IMR-90 (cell line): ENCODE measurements at regions not wholly inside any gene's neighbourhood (a gene's known extent, or its start where the extent isn't known, plus 50 kb on each side); places are given as distances from the start of the nearest gene placed in this dataset.

Experiments
- ATAC-seq: fragments of 200-7000 bp; cut with Tn5 transposase; 2 replicates; pipeline ENCODE4 v1.9.1; 2020; ENCODE audit warnings: low read depth, mild to moderate bottlenecking, moderate library complexity
- BruUV-seq: library from RNA; stranded (reverse); fragments of 400-500 nt; replicated peaks from 2 replicates; lab custom pipeline; 2021; lab: Mats Ljungman, UMichigan
- CTCF ChIA-PET: fragments of 300-600 bp; formaldehyde crosslinking; extraction: SDS; loops from one replicate; lab custom pipeline; 2021; ENCODE audit warnings: antibody characterized with exemption; lab: Yijun Ruan, JAX
- POLR2A ChIA-PET: fragments of 300-600 bp; sonication (Branson Sonifier 250); formaldehyde crosslinking; loops from one replicate; lab custom pipeline; 2022; ENCODE audit warnings: antibody characterized with exemption; ENCODE audit not compliant: unreplicated experiment; lab: Charles Lee
- DNase-seq: peaks from one replicate; pipeline ENCODE4 v3.0.0; 2013
- H2AFZ ChIP-seq: replicated peaks from 2 replicates; pipeline ENCODE3; 2013; ENCODE audit warnings: low read length, mild to moderate bottlenecking; ENCODE audit not compliant: poor library complexity
- H2AK5ac ChIP-seq: 2 replicates; pipeline ENCODE4 v1.6.1; 2013; ENCODE audit warnings: low read depth, low read length, inconsistent platforms
- H2AK9ac ChIP-seq: replicated peaks from 2 replicates; pipeline ENCODE3; 2013; ENCODE audit warnings: mild to moderate bottlenecking, low read depth, low read length, moderate library complexity; ENCODE audit not compliant: poor library complexity
- H2BK120ac ChIP-seq: 2 replicates; pipeline ENCODE4 v1.6.1; 2013; ENCODE audit warnings: low read depth, low read length, inconsistent platforms
- H2BK15ac ChIP-seq: 3 replicates; pipeline ENCODE4 v1.6.1; 2013; ENCODE audit warnings: low read depth, low read length, inconsistent platforms
- H2BK20ac ChIP-seq: 2 replicates; pipeline ENCODE4 v1.6.1; 2013; ENCODE audit warnings: low read depth, mild to moderate bottlenecking, inconsistent platforms, low read length, moderate library complexity
- H2BK5ac ChIP-seq: 2 replicates; pipeline ENCODE4 v1.6.1; 2013; ENCODE audit warnings: mild to moderate bottlenecking, low read depth, low read length, inconsistent platforms; ENCODE audit not compliant: poor library complexity, severe bottlenecking
- H3K14ac ChIP-seq: replicated peaks from 2 replicates; pipeline ENCODE4 v1.6.1; 2013; ENCODE audit warnings: low read depth, low read length, inconsistent platforms
- H3K18ac ChIP-seq: 2 replicates; pipeline ENCODE4 v1.6.1; 2013; ENCODE audit warnings: low read depth, low read length, control low read depth
- H3K23ac ChIP-seq: 2 replicates; pipeline ENCODE4 v1.6.1; 2013; ENCODE audit warnings: low read depth, low read length, inconsistent platforms
- H3K27ac ChIP-seq: 2 replicates; pipeline ENCODE4 v1.5.1; 2013; ENCODE audit warnings: mild to moderate bottlenecking, control low read depth, low read length; ENCODE audit not compliant: insufficient read depth
- H3K27me3 ChIP-seq: 2 replicates; pipeline ENCODE4 v1.6.1; 2013; ENCODE audit warnings: low read length; ENCODE audit not compliant: control insufficient read depth, insufficient read depth
- H3K36me3 ChIP-seq: 2 replicates; pipeline ENCODE4 v1.6.1; 2013; ENCODE audit warnings: low read length, mixed read lengths; ENCODE audit not compliant: control insufficient read depth, insufficient read depth
- H3K4ac ChIP-seq: 2 replicates; pipeline ENCODE4 v1.6.1; 2013; ENCODE audit warnings: low read depth, low read length, inconsistent platforms
- H3K4me1 ChIP-seq: 2 replicates; pipeline ENCODE4 v1.6.1; 2013; ENCODE audit warnings: low read length, mixed read lengths; ENCODE audit not compliant: control insufficient read depth, insufficient read depth
- H3K4me2 ChIP-seq: 2 replicates; pipeline ENCODE4 v1.6.1; 2013; ENCODE audit warnings: low read depth, mild to moderate bottlenecking, control low read depth, low read length, moderate library complexity
- H3K4me3 ChIP-seq: 2 replicates; pipeline ENCODE4 v1.5.1; 2013; ENCODE audit warnings: low read depth, mild to moderate bottlenecking, control low read depth, low read length, moderate library complexity; ENCODE audit not compliant: insufficient read depth
- H3K56ac ChIP-seq: 2 replicates; pipeline ENCODE4 v1.6.1; 2013; ENCODE audit warnings: low read length, inconsistent platforms; ENCODE audit not compliant: insufficient read depth; ENCODE audit errors: extremely low read depth
- H3K79me1 ChIP-seq, 2 experiments: 2 replicates each; pipeline ENCODE4 v1.6.1; 2013; ENCODE audit warnings: low read length in 2 of 2, inconsistent platforms in 1 of 2, low read depth in 1 of 2
- H3K9ac ChIP-seq: 2 replicates; pipeline ENCODE4 v1.6.1; 2013; ENCODE audit warnings: low read depth, low read length, control low read depth
- H3K9me1 ChIP-seq: 2 replicates; pipeline ENCODE4 v1.6.1; 2013; ENCODE audit warnings: low read length, inconsistent platforms; ENCODE audit not compliant: insufficient read depth
- H3K9me3 ChIP-seq: 2 replicates; pipeline ENCODE4 v1.6.1; 2013; ENCODE audit warnings: low read length; ENCODE audit not compliant: control insufficient read depth, insufficient read depth
- H4K20me1 ChIP-seq: 2 replicates; pipeline ENCODE4 v1.6.1; 2013; ENCODE audit warnings: low read length, inconsistent platforms; ENCODE audit not compliant: insufficient read depth
- H4K5ac ChIP-seq: 2 replicates; pipeline ENCODE4 v1.6.1; 2013; ENCODE audit warnings: mild to moderate bottlenecking, low read depth, low read length, control low read depth
- H4K8ac ChIP-seq, 2 experiments: 2 replicates each; pipeline ENCODE4 v1.6.1; 2013; ENCODE audit warnings: low read depth in 2 of 2, low read length in 2 of 2, control low read depth in 1 of 2, inconsistent platforms in 1 of 2
- H4K91ac ChIP-seq: 2 replicates; pipeline ENCODE4 v1.6.1; 2013; ENCODE audit warnings: low read depth, low read length, inconsistent platforms; ENCODE audit not compliant: insufficient read depth
- BHLHE40 ChIP-seq: fragments of 150-350 bp; IDR thresholded peaks from 2 replicates; pipeline ENCODE4 v1.6.1; 2016; ENCODE audit warnings: mild to moderate bottlenecking, low read depth, low read length
- CEBPB ChIP-seq: IDR thresholded peaks from 2 replicates; pipeline ENCODE4 v1.6.1; 2012; ENCODE audit warnings: low read depth, low read length, improper control_type of control experiment
- CHD1 ChIP-seq: IDR thresholded peaks from 2 replicates; pipeline ENCODE4 v1.6.1; 2012; ENCODE audit warnings: low read depth, low read length, improper control_type of control experiment
- ELK1 ChIP-seq: fragments of 150-350 bp; IDR thresholded peaks from 2 replicates; pipeline ENCODE4 v1.6.1; 2016; ENCODE audit warnings: low read depth, mild to moderate bottlenecking, low read length, moderate library complexity, borderline replicate concordance
- FOS ChIP-seq: fragments of 150-350 bp; IDR thresholded peaks from 2 replicates; pipeline ENCODE4 v1.6.1; 2016; ENCODE audit warnings: low read depth, low read length
- MAFK ChIP-seq: IDR thresholded peaks from 2 replicates; pipeline ENCODE4 v1.6.1; 2012; ENCODE audit warnings: low read depth, low read length, improper control_type of control experiment
- MAZ ChIP-seq: IDR thresholded peaks from 2 replicates; pipeline ENCODE4 v1.6.1; 2012; ENCODE audit warnings: low read depth, mild to moderate bottlenecking, low read length, improper control_type of control experiment, moderate library complexity, borderline replicate concordance
- MXI1 ChIP-seq: IDR thresholded peaks from 2 replicates; pipeline ENCODE4 v1.6.1; 2012; ENCODE audit warnings: low read depth, mild to moderate bottlenecking, low read length, moderate library complexity, borderline replicate concordance
- NFE2L2 ChIP-seq: fragments of 150-350 bp; IDR thresholded peaks from 2 replicates; pipeline ENCODE4 v1.6.1; 2016; ENCODE audit warnings: low read depth, mild to moderate bottlenecking, low read length
- POLR2A ChIP-seq: IDR thresholded peaks from 2 replicates; pipeline ENCODE4 v1.6.1; 2012; ENCODE audit warnings: mild to moderate bottlenecking, low read depth, low read length
- RAD21 ChIP-seq: IDR thresholded peaks from 2 replicates; pipeline ENCODE4 v1.6.1; 2012; ENCODE audit warnings: low read length, improper control_type of control experiment
- RCOR1 ChIP-seq: IDR thresholded peaks from 2 replicates; pipeline ENCODE4 v1.6.1; 2012; ENCODE audit warnings: mild to moderate bottlenecking, low read length, improper control_type of control experiment; ENCODE audit not compliant: insufficient replicate concordance
- RFX5 ChIP-seq: IDR thresholded peaks from 2 replicates; pipeline ENCODE4 v1.8.0; 2012; ENCODE audit warnings: low read depth, mild to moderate bottlenecking, low read length, moderate library complexity
- SMC3 ChIP-seq: fragments of 150-350 bp; IDR thresholded peaks from 2 replicates; pipeline ENCODE4 v1.6.1; 2016; ENCODE audit warnings: low read depth, mild to moderate bottlenecking, antibody characterized with exemption, low read length, moderate library complexity
- WGBS, 2 experiments: methylation state at CpG; one replicate each; pipeline versions ENCODE4 v1.1.5 to v1.1.7; 2013; ENCODE audit warnings: missing lambda C conversion rate in 2 of 2; ENCODE audit not compliant: insufficient read length in 1 of 2; ENCODE audit errors: extremely low coverage in 2 of 2; 5-methylcytosine and 5-hydroxymethylcytosine counted together
- dilution Hi-C: fragments of 300-500 bp; cut with HindIII; formaldehyde crosslinking; loops from one replicate; pipeline ENCODE4 v1.14.3; 2018; ENCODE audit warnings: low sequenced_read_pairs; ENCODE audit not compliant: unreplicated experiment
- in situ Hi-C: fragments of 300-500 bp; cut with MboI; formaldehyde crosslinking; loops from 3 replicates; pipeline ENCODE4 v1.14.3; 2019; ENCODE audit warnings: low sequenced_read_pairs, inconsistent platforms, mixed read lengths
- intact Hi-C: fragments of 100-400 bp; cut with micrococcal nuclease; formaldehyde crosslinking; loops from 2 replicates; pipeline ENCODE4 v1.10.0; 2022
- TF ChIP-seq, protein P1 (sequence below): conservative IDR thresholded peaks from 2 replicates; pipeline ENCODE4 v1.5.1; 2012; ENCODE audit warnings: mild to moderate bottlenecking, low read depth, low read length, improper control_type of control experiment
- TF ChIP-seq, protein P2 (sequence below): fragments of 150-350 bp; IDR thresholded peaks from 2 replicates; pipeline ENCODE4 v1.6.1; 2017; ENCODE audit warnings: mild to moderate bottlenecking, antibody characterized with exemption, low read length, low read depth

GRCh38 chr13:78309497-78310180 is 293.7 kb downstream of the POU4F1 start:
- H3K23ac ChIP-seq = no peak overlapping the region
- TF ChIP-seq FOS (no peak), BHLHE40 (no peak), NFE2L2 (no peak), RCOR1 (no peak), RAD21 (no peak), MXI1 (no peak), MAZ (no peak), MAFK (no peak), ELK1 (no peak), POLR2A (no peak), RFX5 (no peak), SMC3 (no peak), CHD1 (no peak), CEBPB (no peak)
- TF ChIP-seq, protein P1, sequence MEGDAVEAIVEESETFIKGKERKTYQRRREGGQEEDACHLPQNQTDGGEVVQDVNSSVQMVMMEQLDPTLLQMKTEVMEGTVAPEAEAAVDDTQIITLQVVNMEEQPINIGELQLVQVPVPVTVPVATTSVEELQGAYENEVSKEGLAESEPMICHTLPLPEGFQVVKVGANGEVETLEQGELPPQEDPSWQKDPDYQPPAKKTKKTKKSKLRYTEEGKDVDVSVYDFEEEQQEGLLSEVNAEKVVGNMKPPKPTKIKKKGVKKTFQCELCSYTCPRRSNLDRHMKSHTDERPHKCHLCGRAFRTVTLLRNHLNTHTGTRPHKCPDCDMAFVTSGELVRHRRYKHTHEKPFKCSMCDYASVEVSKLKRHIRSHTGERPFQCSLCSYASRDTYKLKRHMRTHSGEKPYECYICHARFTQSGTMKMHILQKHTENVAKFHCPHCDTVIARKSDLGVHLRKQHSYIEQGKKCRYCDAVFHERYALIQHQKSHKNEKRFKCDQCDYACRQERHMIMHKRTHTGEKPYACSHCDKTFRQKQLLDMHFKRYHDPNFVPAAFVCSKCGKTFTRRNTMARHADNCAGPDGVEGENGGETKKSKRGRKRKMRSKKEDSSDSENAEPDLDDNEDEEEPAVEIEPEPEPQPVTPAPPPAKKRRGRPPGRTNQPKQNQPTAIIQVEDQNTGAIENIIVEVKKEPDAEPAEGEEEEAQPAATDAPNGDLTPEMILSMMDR = no peak
- TF ChIP-seq, protein P2, sequence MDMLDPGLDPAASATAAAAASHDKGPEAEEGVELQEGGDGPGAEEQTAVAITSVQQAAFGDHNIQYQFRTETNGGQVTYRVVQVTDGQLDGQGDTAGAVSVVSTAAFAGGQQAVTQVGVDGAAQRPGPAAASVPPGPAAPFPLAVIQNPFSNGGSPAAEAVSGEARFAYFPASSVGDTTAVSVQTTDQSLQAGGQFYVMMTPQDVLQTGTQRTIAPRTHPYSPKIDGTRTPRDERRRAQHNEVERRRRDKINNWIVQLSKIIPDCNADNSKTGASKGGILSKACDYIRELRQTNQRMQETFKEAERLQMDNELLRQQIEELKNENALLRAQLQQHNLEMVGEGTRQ = no peak
- H3K4me2 ChIP-seq = no peak overlapping the region
- ATAC-seq (no peak), DNase-seq (no peak)
- H4K20me1 ChIP-seq = no peaks in the 10 kb centered on the region
- no peak overlapping the region for H2BK120ac ChIP-seq
- no peak overlapping the region for H3K4ac ChIP-seq
- no peaks in the 10 kb centered on the region for H3K27me3 ChIP-seq
- WGBS, 2 experiments = 86% methylated on average over 1 of the region's 4 CpGs; no CpG with 5 or more reads in 1 of the 2 experiments
- POLR2A ChIA-PET = no interaction called here
- H2BK20ac ChIP-seq = no peak overlapping the region
- no peak overlapping the region for H3K18ac ChIP-seq
- H2BK15ac ChIP-seq = no peak overlapping the region
- intact Hi-C loops = no loop called here
- no peak overlapping the region for H3K27ac ChIP-seq
- H3K9me1 ChIP-seq = no peaks in the 10 kb centered on the region
- no peak overlapping the region for H2AK5ac ChIP-seq
- in situ Hi-C loops = no loop called here
- no peak overlapping the region for H2AK9ac ChIP-seq
- no peak overlapping the region for H3K4me3 ChIP-seq
- no peaks in the 10 kb centered on the region for H3K79me1 ChIP-seq
- no peaks in the 10 kb centered on the region for H3K36me3 ChIP-seq
- no peaks in the 10 kb centered on the region for H3K9me3 ChIP-seq
- no peak overlapping the region for H4K91ac ChIP-seq
- H4K5ac ChIP-seq = no peak overlapping the region
- H3K4me1 ChIP-seq = no peaks in the 10 kb centered on the region
- CTCF ChIA-PET = interaction anchor here (0.6 kb wide), 1 partner anchor 37 kb away, joined by 5 read pairs; no protein-coding TSS in a partner anchor
- no peak overlapping the region for H2BK5ac ChIP-seq
- no peak overlapping the region for H3K9ac ChIP-seq
- no peak overlapping the region for H4K8ac ChIP-seq
- no peak overlapping the region for H3K14ac ChIP-seq
- no TSS peak for BruUV-seq
- H2AFZ ChIP-seq = no peak overlapping the region
- no peak overlapping the region for H3K56ac ChIP-seq
- dilution Hi-C loops = no loop called here
